Skeletal muscle satellite cell (primary cell): ENCODE measurements at regions not wholly inside any gene's neighbourhood (a gene's known extent, or its start where the extent isn't known, plus 50 kb on each side); places are given as distances from the start of the nearest gene placed in this dataset.
A peak's percentile ranks its signal among the peaks of the same experiment; 100 is the strongest.

Experiments used
- H3K27me3 ChIP-seq: 2 replicates; pipeline ENCODE4 v1.7.0; 2013; ENCODE audit warnings: low read length; ENCODE audit not compliant: control insufficient read depth, insufficient read depth
- H3K36me3 ChIP-seq: 2 replicates; pipeline ENCODE4 v1.7.0; 2013; ENCODE audit warnings: mild to moderate bottlenecking, control low read depth, low read length; ENCODE audit not compliant: insufficient read depth
- H3K4me1 ChIP-seq: 2 replicates; pipeline ENCODE4 v1.7.0; 2013; ENCODE audit warnings: low read length; ENCODE audit not compliant: control insufficient read depth, insufficient read depth
- H3K4me2 ChIP-seq: 2 replicates; pipeline ENCODE4 v1.7.0; 2013; ENCODE audit warnings: mild to moderate bottlenecking, low read length
- H3K4me3 ChIP-seq: 2 replicates; pipeline ENCODE4 v1.7.0; 2013; ENCODE audit warnings: low read length
- H3K9ac ChIP-seq: 2 replicates; pipeline ENCODE4 v1.7.0; 2013; ENCODE audit warnings: mild to moderate bottlenecking, low read depth, low read length, moderate library complexity
- H3K9me3 ChIP-seq: replicated peaks from 2 replicates; pipeline ENCODE4 v1.7.0; 2013; ENCODE audit warnings: mild to moderate bottlenecking, control low read depth, low read length

GRCh38 chr2:118197011-118197675 is 108.9 kb downstream of the INSIG2 start:
- H3K27me3 ChIP-seq = peaks cover 27% of the 10 kb centered on the region
- H3K4me2 ChIP-seq = no peak overlapping the region
- H3K9ac ChIP-seq = no peak overlapping the region
- no peak overlapping the region for H3K4me3 ChIP-seq
- no peaks in the 10 kb centered on the region for H3K9me3 ChIP-seq
- no peaks in the 10 kb centered on the region for H3K36me3 ChIP-seq
- H3K4me1 ChIP-seq = no peaks in the 10 kb centered on the region

- H3K4me3 ChIP-seq = no peak overlapping the region
- H3K9ac ChIP-seq = no peak overlapping the region
- H3K27me3 ChIP-seq = peaks cover 11% of the 10 kb centered on the region
- no peaks in the 10 kb centered on the region for H3K9me3 ChIP-seq
- H3K4me2 ChIP-seq = no peak overlapping the region
- H3K36me3 ChIP-seq = no peaks in the 10 kb centered on the region
- H3K4me1 ChIP-seq = peaks cover 3% of the 10 kb centered on the region
Observed at GRCh38 chr2:118190474-118190873, 102.2 kb downstream of the INSIG2 start.

- peak overlapping the region; percentile 74 for H3K4me3 ChIP-seq
Observed at GRCh38 chr2:118186858-118187254, 98.6 kb downstream of the INSIG2 start.

GRCh38 chr2:118186110-118186857 is 98.0 kb downstream of the INSIG2 start:
- H3K4me1 ChIP-seq = peaks cover 3% of the 10 kb centered on the region
- peaks cover 1% of the 10 kb centered on the region for H3K27me3 ChIP-seq
- peak overlapping the region; percentile 74 for H3K4me3 ChIP-seq
- no peaks in the 10 kb centered on the region for H3K36me3 ChIP-seq
- peak overlapping the region; percentile 83 for H3K9ac ChIP-seq
- H3K4me2 ChIP-seq = peak overlapping the region; percentile 84
- H3K9me3 ChIP-seq = no peaks in the 10 kb centered on the region

More at GRCh38 chr2:118186858-118187254, 98.6 kb downstream of the INSIG2 start:
- Histone ChIP-seq H3K4me2 (peak overlapping the region; percentile 84), H3K9me3 (no peaks in the 10 kb centered on the region), H3K4me1 (peaks cover 3% of the 10 kb centered on the region), H3K36me3 (no peaks in the 10 kb centered on the region), H3K9ac (peak overlapping the region; percentile 83), H3K27me3 (peaks cover under 1% of the 10 kb centered on the region)

- H3K4me2 ChIP-seq = peak overlapping the region; percentile 84
- peaks cover 7% of the 10 kb centered on the region for H3K27me3 ChIP-seq
- H3K4me1 ChIP-seq = peaks cover 3% of the 10 kb centered on the region
- H3K4me3 ChIP-seq = peak overlapping the region; percentile 74
- peak overlapping the region; percentile 83 for H3K9ac ChIP-seq
- no peaks in the 10 kb centered on the region for H3K9me3 ChIP-seq
- no peaks in the 10 kb centered on the region for H3K36me3 ChIP-seq
Observed at GRCh38 chr2:118185210-118186109, 97.2 kb downstream of the INSIG2 start.

GRCh38 chr2:118183381-118183780 is 95.1 kb downstream of the INSIG2 start:
- H3K9me3 ChIP-seq = no peaks in the 10 kb centered on the region
- no peak overlapping the region for H3K9ac ChIP-seq
- H3K4me3 ChIP-seq = no peak overlapping the region
- H3K4me2 ChIP-seq = no peak overlapping the region
- H3K36me3 ChIP-seq = no peaks in the 10 kb centered on the region
- peaks cover 3% of the 10 kb centered on the region for H3K4me1 ChIP-seq
- H3K27me3 ChIP-seq = peaks cover 7% of the 10 kb centered on the region

- H3K9me3 ChIP-seq = no peaks in the 10 kb centered on the region
- H3K27me3 ChIP-seq = peaks cover 33% of the 10 kb centered on the region
- no peaks in the 10 kb centered on the region for H3K36me3 ChIP-seq
- no peak overlapping the region for H3K4me3 ChIP-seq
- H3K4me1 ChIP-seq = no peaks in the 10 kb centered on the region
- H3K4me2 ChIP-seq = no peak overlapping the region
- H3K9ac ChIP-seq = no peak overlapping the region
Observed at GRCh38 chr2:118179445-118179844, 91.2 kb downstream of the INSIG2 start.

GRCh38 chr2:118177884-118178283 is 89.6 kb downstream of the INSIG2 start:
- H3K9ac ChIP-seq = no peak overlapping the region
- no peak overlapping the region for H3K4me2 ChIP-seq
- H3K4me3 ChIP-seq = no peak overlapping the region
- H3K36me3 ChIP-seq = no peaks in the 10 kb centered on the region
- no peaks in the 10 kb centered on the region for H3K9me3 ChIP-seq
- peaks cover 37% of the 10 kb centered on the region for H3K27me3 ChIP-seq
- no peaks in the 10 kb centered on the region for H3K4me1 ChIP-seq

GRCh38 chr2:118177318-118177717 is 89.0 kb downstream of the INSIG2 start:
- Histone ChIP-seq H3K4me2 (no peak overlapping the region), H3K4me1 (no peaks in the 10 kb centered on the region), H3K9me3 (no peaks in the 10 kb centered on the region), H3K36me3 (no peaks in the 10 kb centered on the region), H3K9ac (no peak overlapping the region), H3K27me3 (peaks cover 37% of the 10 kb centered on the region), H3K4me3 (no peak overlapping the region)

- Histone ChIP-seq H3K4me1 (no peaks in the 10 kb centered on the region), H3K9me3 (no peaks in the 10 kb centered on the region), H3K27me3 (peaks cover 44% of the 10 kb centered on the region), H3K4me3 (no peak overlapping the region), H3K9ac (no peak overlapping the region), H3K4me2 (no peak overlapping the region), H3K36me3 (no peaks in the 10 kb centered on the region)
Observed at GRCh38 chr2:118176601-118177000, 88.3 kb downstream of the INSIG2 start.

GRCh38 chr2:118171546-118171945 is 83.3 kb downstream of the INSIG2 start:
- no peak overlapping the region for H3K4me3 ChIP-seq
- no peaks in the 10 kb centered on the region for H3K9me3 ChIP-seq
- no peaks in the 10 kb centered on the region for H3K36me3 ChIP-seq
- no peak overlapping the region for H3K4me2 ChIP-seq
- H3K9ac ChIP-seq = no peak overlapping the region
- H3K27me3 ChIP-seq = peaks cover 29% of the 10 kb centered on the region
- no peaks in the 10 kb centered on the region for H3K4me1 ChIP-seq
